GM10266 (cell line): ENCODE measurements at regions not wholly inside any gene's neighbourhood (a gene's known extent, or its start where the extent isn't known, plus 50 kb on each side); places are given as distances from the start of the nearest gene placed in this dataset.

ENCODE experiments used
- DNase-seq: peaks from one replicate; pipeline ENCODE4 v3.0.0; 2012; ENCODE audit errors: extremely low spot score
- TF ChIP-seq, protein P1 (sequence below): IDR thresholded peaks from 2 replicates; pipeline ENCODE4 v1.5.1; 2012; ENCODE audit warnings: mild to moderate bottlenecking, low read depth; ENCODE audit not compliant: control insufficient read depth, insufficient read depth; ENCODE audit errors: missing control alignments

DNA sequence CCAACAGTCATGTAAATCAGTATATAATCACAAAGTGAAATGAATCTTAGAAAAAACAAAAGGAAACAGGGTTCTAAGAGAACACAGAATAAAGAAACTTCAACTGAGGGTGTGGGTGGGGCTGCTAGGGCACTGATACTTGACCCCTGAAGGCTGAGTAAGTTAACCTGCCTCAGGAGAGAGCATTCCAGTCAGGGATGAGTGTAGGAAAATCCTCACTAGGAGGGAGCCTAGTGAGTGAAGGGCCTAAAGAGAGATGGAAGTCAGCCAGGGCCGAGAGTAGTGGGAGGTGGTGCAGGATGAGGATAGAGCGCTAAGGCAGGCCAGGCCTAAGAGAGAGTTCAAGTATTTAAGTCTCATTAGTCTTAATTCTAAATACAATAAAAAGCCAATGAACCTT, 342.6 kb downstream of the SATB2 start:
- TF ChIP-seq, protein P1, sequence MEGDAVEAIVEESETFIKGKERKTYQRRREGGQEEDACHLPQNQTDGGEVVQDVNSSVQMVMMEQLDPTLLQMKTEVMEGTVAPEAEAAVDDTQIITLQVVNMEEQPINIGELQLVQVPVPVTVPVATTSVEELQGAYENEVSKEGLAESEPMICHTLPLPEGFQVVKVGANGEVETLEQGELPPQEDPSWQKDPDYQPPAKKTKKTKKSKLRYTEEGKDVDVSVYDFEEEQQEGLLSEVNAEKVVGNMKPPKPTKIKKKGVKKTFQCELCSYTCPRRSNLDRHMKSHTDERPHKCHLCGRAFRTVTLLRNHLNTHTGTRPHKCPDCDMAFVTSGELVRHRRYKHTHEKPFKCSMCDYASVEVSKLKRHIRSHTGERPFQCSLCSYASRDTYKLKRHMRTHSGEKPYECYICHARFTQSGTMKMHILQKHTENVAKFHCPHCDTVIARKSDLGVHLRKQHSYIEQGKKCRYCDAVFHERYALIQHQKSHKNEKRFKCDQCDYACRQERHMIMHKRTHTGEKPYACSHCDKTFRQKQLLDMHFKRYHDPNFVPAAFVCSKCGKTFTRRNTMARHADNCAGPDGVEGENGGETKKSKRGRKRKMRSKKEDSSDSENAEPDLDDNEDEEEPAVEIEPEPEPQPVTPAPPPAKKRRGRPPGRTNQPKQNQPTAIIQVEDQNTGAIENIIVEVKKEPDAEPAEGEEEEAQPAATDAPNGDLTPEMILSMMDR, result no peak
- DNase-seq, result no peak

DNA sequence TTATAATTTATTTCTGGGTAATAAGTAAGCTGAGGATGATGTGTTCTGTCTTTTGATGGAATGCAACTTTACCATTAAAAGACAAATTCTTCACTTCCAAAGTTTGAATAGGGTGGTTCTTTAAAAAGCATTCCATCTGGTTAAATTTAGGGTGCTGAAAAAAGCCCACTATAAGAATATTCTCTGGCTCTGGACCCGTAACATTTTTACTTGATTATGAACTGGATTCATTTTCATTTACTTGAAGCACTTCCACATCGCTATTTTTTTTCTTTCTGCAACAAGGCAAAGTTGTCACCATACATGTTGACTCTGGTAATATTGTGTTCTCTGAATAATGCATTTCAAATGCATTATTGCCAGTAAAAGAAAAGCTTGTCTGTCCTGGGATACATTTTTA, 344.6 kb downstream of the SATB2 start:
- no peak for DNase-seq
- TF ChIP-seq, protein P1, result no peak

DNA sequence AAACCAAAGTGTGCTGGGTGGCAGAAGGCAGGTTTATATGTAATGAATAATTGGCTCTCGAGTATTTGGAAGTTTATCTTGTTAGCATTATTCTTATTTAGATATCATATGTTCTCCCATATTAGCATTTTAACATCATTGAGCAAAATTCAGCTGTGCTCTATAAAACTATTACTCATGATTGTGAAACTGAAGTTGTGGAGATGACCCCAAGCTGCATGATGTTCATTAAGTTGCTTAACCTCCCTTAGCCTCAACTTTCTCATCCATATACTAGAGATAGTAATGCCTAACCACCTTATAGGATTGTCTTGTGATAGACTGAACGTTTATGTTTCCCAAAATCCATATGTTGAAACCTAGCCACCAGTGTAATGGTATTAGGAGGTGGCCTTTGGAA, 346.3 kb downstream of the SATB2 start:
- no peak for DNase-seq
- TF ChIP-seq, protein P1, result no peak

DNA sequence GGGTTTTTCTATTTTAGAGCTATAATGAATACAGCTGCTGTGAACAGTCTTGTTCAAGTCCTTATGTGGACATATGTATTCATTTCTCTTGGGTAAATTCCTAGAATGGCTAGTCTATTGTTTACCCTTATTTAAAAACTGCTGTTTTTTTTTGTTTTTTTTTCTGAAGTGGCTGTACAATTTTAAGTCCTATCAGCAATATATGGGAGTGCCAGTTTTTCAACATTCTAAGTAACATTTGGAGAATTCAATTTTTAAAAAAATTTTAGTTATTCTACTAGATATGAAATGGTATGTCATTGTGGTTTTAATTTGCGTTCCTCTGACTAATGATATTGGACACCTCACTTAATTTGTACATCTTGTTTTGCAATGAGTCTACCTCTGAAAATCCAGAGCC, 349.7 kb downstream of the SATB2 start:
- DNase-seq, result no peak
- TF ChIP-seq, protein P1, result no peak

DNA sequence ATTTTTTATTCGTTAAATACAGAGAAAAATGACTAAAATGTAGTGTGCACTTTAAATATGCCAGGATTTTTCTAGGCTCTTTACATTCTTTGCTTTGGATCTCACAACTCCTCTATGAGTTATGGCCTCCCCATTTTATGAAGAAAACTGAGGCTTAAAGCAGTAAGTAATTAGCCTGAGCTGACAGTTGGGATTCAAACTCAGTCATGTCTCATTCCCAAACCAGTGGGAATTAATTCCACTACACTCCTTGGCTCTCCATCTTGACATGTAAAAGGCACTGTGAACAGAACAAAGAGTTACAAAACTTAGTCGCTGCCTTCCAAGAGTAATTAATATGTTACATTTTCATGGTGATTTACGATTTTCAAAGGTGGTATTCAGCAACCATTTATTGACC, 351.9 kb downstream of the SATB2 start:
- TF ChIP-seq, protein P1, result no peak

DNA sequence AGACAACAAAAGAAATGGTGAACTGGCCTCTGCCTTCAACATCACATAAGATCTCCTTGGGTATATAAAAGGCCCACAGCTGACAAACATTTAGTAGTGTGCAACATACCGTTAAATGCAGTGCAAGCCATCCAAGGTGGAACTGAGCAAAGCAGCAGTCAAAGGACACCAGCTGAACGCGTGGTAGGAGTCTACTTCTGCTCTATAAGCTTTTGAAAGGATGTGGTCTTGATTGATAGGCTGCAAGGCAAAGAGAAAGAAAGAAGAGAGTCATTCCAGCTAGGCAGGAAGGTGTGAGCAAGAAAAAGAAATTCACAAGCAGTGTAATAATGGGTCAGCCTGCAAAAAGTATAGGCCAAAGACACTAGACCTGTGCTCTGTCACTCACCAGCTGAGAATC, 356.3 kb downstream of the SATB2 start:
- DNase-seq, result no peak
- TF ChIP-seq, protein P1, result no peak

More for the DNA sequence above, 351.9 kb downstream of the SATB2 start:
- no peak for DNase-seq

DNA sequence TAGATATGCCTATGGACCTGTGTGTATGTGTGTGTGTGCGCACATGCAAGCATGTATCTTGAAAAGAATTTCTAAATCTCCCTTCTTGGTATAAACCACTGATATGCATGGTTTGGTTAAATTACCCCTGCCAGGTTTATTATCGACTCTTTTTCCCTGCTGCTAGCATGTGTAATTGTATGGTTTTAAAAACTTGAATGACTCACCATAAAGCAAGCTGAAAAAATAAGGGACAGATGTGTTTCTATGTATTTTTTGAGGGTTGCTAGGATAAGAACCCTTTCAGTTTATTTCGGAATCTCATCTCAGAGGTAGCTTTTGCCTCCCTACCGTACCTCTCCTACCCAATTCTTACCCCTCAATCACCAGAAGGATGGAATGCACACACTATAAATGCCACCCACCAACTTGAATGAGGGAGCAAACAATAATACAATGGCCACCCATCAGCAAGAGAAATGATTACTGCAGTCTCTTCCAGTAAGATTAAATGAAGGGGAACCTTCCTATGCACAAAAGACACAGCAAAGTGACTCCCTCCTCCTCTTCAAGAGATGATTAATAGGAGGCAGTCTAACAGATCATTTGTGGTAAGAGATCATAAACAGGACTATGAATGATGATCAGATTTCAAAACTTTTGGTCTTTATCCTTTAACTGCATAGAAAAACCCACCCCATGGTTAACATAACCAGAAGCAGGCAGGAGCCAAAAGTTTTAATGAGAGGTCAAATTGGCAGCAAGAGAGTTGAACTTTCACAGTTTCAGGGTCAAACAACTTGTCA, 357.2 kb downstream of the SATB2 start:
- DNase-seq, result no peak
- TF ChIP-seq, protein P1, result no peak
